ENCODE measurements at regions not wholly inside any gene's neighbourhood (a gene's known extent, or its start where the extent isn't known, plus 50 kb on each side); places are given as distances from the start of the nearest gene placed in this dataset.

DNA sequence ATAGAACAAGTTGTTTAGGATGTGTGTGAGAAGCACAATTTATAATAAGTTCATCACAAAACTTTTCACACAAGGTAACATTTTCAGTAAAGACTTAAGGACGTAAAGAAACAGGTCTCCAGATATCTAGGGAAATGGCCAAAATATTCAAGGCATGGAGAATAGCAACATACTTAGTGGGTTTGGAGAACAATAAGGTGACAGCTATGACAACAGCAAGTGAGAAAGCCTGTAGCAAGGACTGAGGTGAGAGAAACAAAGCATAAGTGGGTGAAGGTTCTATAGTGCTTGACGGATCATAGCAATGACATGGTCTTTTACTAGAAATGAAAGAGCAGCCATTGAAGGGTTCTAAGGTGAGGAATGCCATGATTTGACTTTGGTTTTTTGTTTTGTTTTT is 1337.3 kb downstream of the PCDH18 start:
- BruUV-seq (replicated peaks), result no TSS peak
- H3K4me1 ChIP-seq (ENCODE audit: insufficient read depth, low read length), result no peaks in the 10 kb centered on the region
- H3K9me2 ChIP-seq (replicated peaks; ENCODE audit: low read length), result no peaks in the 10 kb centered on the region
- no peaks in the 10 kb centered on the region for H4K20me1 ChIP-seq (ENCODE audit: low read length)
- no peaks in the 10 kb centered on the region for H3K9me3 ChIP-seq (ENCODE audit: low read length)
- DNase-seq (no peak), ATAC-seq (no peak)
- ChIA-PET POLR2A (ENCODE audit: unreplicated experiment) (no interaction called here), CTCF (no interaction called here)
- no peak overlapping the region for H2AFZ ChIP-seq (ENCODE audit: low read length)
- H3K4me2 ChIP-seq (ENCODE audit: low read length), result no peak overlapping the region
- H3K36me3 ChIP-seq (ENCODE audit: low read depth, low read length), result no peaks in the 10 kb centered on the region
- H3K27ac ChIP-seq (ENCODE audit: low read length), result no peak overlapping the region
- TF ChIP-seq EZH2 (IDR thresholded peaks at IDR 0.05; ENCODE audit: low read length, unreplicated experiment) (no peak), EZH2phosphoT487 (IDR thresholded peaks at IDR 0.05; ENCODE audit: borderline replicate concordance, low read length) (no peak), CTCF (conservative IDR thresholded peaks at IDR 0.05; ENCODE audit: low read depth, low read length) (no peak)
- no peaks in the 10 kb centered on the region for H3K79me2 ChIP-seq (ENCODE audit: low read length)
- no peaks in the 10 kb centered on the region for H3K27me3 ChIP-seq (ENCODE audit: low read length)
- H3F3A ChIP-seq (ENCODE audit: low read length, unreplicated experiment), result no peaks in the 10 kb centered on the region
- H3K9ac ChIP-seq (ENCODE audit: low read length), result no peak overlapping the region
- intact Hi-C loops (cut with micrococcal nuclease), result no loop called here
- H3K4me3 ChIP-seq (ENCODE audit: low read length), result no peak overlapping the region

GRCh38 chr4:136186650-136187049 is 1345.6 kb downstream of the PCDH18 start:
- Histone ChIP-seq H4K20me1 (ENCODE audit: low read length) (no peaks in the 10 kb centered on the region), H3K9ac (ENCODE audit: low read length) (no peak overlapping the region), H3K27ac (ENCODE audit: low read length) (no peak overlapping the region), H3K9me3 (ENCODE audit: low read length) (no peaks in the 10 kb centered on the region), H3K4me1 (ENCODE audit: insufficient read depth, low read length) (no peaks in the 10 kb centered on the region), H3K9me2 (replicated peaks; ENCODE audit: low read length) (no peaks in the 10 kb centered on the region), H3F3A (ENCODE audit: low read length, unreplicated experiment) (no peaks in the 10 kb centered on the region), H3K4me2 (ENCODE audit: low read length) (no peak overlapping the region), H3K36me3 (ENCODE audit: low read depth, low read length) (no peaks in the 10 kb centered on the region), H2AFZ (ENCODE audit: low read length) (no peak overlapping the region), H3K27me3 (ENCODE audit: low read length) (no peaks in the 10 kb centered on the region), H3K79me2 (ENCODE audit: low read length) (no peaks in the 10 kb centered on the region), H3K4me3 (ENCODE audit: low read length) (no peak overlapping the region)
- intact Hi-C loops (cut with micrococcal nuclease), result no loop called here
- TF ChIP-seq EZH2 (IDR thresholded peaks at IDR 0.05; ENCODE audit: low read length, unreplicated experiment) (no peak), CTCF (conservative IDR thresholded peaks at IDR 0.05; ENCODE audit: low read depth, low read length) (no peak), EZH2phosphoT487 (IDR thresholded peaks at IDR 0.05; ENCODE audit: borderline replicate concordance, low read length) (no peak)
- DNase-seq (no peak), ATAC-seq (no peak)
- ChIA-PET CTCF (no interaction called here), POLR2A (ENCODE audit: unreplicated experiment) (no interaction called here)
- BruUV-seq (replicated peaks), result no TSS peak

DNA sequence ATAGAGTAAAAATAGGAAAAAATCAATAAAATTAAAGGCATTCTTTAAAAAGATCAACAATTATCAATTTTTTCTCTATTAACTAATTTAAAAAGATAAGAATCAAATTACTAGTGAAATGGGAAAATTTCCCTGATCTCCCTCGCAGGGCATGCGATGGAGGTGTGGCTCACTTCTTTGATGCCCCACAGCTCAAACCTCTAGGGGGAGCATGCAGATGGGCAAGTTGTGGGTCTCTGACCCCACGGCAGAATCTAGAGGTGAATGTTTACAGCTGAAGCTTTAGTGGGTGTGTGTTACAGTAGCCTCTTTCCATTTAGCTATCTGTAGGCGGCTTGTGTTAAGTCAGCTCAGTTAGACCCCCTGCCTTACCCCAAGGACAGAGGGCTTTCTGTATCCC is 1348.8 kb downstream of the PCDH18 start:
- Histone ChIP-seq H3F3A (ENCODE audit: low read length, unreplicated experiment) (no peaks in the 10 kb centered on the region), H3K9me2 (replicated peaks; ENCODE audit: low read length) (no peaks in the 10 kb centered on the region), H3K79me2 (ENCODE audit: low read length) (no peaks in the 10 kb centered on the region), H2AFZ (ENCODE audit: low read length) (no peak overlapping the region), H3K9ac (ENCODE audit: low read length) (no peak overlapping the region), H3K4me1 (ENCODE audit: insufficient read depth, low read length) (no peaks in the 10 kb centered on the region), H3K4me2 (ENCODE audit: low read length) (no peak overlapping the region), H3K9me3 (ENCODE audit: low read length) (no peaks in the 10 kb centered on the region), H3K27ac (ENCODE audit: low read length) (no peak overlapping the region), H3K4me3 (ENCODE audit: low read length) (no peak overlapping the region), H3K36me3 (ENCODE audit: low read depth, low read length) (no peaks in the 10 kb centered on the region), H4K20me1 (ENCODE audit: low read length) (no peaks in the 10 kb centered on the region), H3K27me3 (ENCODE audit: low read length) (no peaks in the 10 kb centered on the region)
- 0 out of 2 replicates have a peak, but pooled peaks have one; percentile 11 for TF ChIP-seq CTCF (conservative IDR thresholded peaks at IDR 0.05; ENCODE audit: low read depth, low read length)
- no peak for TF ChIP-seq EZH2 (IDR thresholded peaks at IDR 0.05; ENCODE audit: low read length, unreplicated experiment)
- ChIA-PET CTCF (no interaction called here), POLR2A (ENCODE audit: unreplicated experiment) (no interaction called here)
- no peak for ATAC-seq
- no TSS peak for BruUV-seq (replicated peaks)
- no peak for DNase-seq
- intact Hi-C loops (cut with micrococcal nuclease), result no loop called here
